ENCODE measurements at regions not wholly inside any gene's neighbourhood (a gene's known extent, or its start where the extent isn't known, plus 50 kb on each side); places are given as distances from the start of the nearest gene placed in this dataset.

DNA sequence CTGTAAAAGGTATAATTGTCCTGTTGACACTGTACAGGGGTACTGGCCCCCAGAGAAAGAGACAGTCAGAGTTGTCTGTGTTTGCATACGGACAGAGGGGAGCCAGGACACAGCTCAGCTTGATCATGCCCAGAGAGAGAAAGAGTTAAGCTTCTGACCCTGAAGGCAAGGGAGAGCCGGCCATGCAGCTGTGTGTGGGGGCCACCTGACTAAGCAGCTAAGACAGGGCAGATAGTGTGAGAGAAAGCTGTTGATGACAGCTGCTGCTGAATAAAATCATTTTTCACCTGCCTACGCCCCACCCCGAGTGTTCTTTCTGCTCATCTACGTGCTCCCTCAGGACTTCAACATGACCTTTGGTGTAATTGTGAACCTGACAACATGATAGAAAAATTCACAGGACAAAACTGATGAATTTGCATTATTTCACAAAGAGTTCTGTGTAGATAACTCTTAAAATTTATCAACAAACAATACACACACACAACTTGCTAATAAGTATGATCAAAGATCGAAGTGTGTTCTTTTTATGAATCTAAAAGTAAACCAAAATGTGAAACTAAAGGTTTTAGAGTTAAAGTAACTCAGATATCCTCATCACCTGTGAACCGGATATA, 1294.3 kb upstream of the ATXN8OS start (continued):
- no peak for TF ChIP-seq PHF8 (conservative IDR thresholded peaks at IDR 0.05; ENCODE audit: low read depth, low read length)
- no peak for TF ChIP-seq SP2 (IDR thresholded peaks at IDR 0.05; ENCODE audit: low read length)
- TF ChIP-seq RAD21 (IDR thresholded peaks at IDR 0.05 in 1 of 2, conservative IDR thresholded peaks at IDR 0.05 in 1 of 2; ENCODE audit: low read depth in 2 of 2, low read length in 2 of 2): no peak

Measured in H1 (cell line).